H1 (cell line): ENCODE measurements at regions not wholly inside any gene's neighbourhood (a gene's known extent, or its start where the extent isn't known, plus 50 kb on each side); places are given as distances from the start of the nearest gene placed in this dataset.
A peak's percentile ranks its signal among the peaks of the same experiment; 100 is the strongest.

Experiments used
- CTCF ChIA-PET: fragments of 300-600 bp; sonication (Branson Sonifier 250); formaldehyde crosslinking; loops from one replicate; lab custom pipeline; 2021; ENCODE audit not compliant: partially characterized antibody; lab: Charles Lee
- POLR2A ChIA-PET: fragments of 300-600 bp; sonication (Branson Sonifier 250); formaldehyde crosslinking; loops from one replicate; lab custom pipeline; 2021; ENCODE audit warnings: inconsistent platforms; ENCODE audit not compliant: partially characterized antibody; lab: Charles Lee
- DNase-seq, 2 experiments: peaks; one replicate each; pipeline versions ENCODE4 v3.0.0 to v3.0.0-alpha.2; 2010 to 2022; ENCODE audit warnings: low spot score in 2 of 2, low read depth in 1 of 2, mixed read lengths in 1 of 2
- FAIRE-seq: peaks from 2 replicates; lab custom pipeline; 2011; peaks lifted over from hg19 to GRCh38; lab: Jason Lieb, UNC
- H2AFZ ChIP-seq: 2 replicates; pipeline ENCODE4 v1.8.1; 2012; ENCODE audit warnings: low read length, inconsistent platforms
- H2AK5ac ChIP-seq: 2 replicates; pipeline ENCODE4 v1.6.1; 2013; ENCODE audit warnings: low read depth, low read length
- H2BK120ac ChIP-seq: replicated peaks from 2 replicates; pipeline ENCODE3; 2013; ENCODE audit warnings: low read depth, low read length, inconsistent platforms
- H2BK12ac ChIP-seq: 2 replicates; pipeline ENCODE4 v1.6.1; 2013; ENCODE audit warnings: low read depth, low read length
- H2BK15ac ChIP-seq: 2 replicates; pipeline ENCODE4 v1.6.1; 2013; ENCODE audit warnings: low read length
- H2BK20ac ChIP-seq: 2 replicates; pipeline ENCODE4 v1.6.1; 2013; ENCODE audit warnings: low read length
- H2BK5ac ChIP-seq: 2 replicates; pipeline ENCODE4 v1.6.1; 2013; ENCODE audit warnings: low read depth, low read length
- H3K14ac ChIP-seq: 2 replicates; pipeline ENCODE4 v1.6.1; 2013; ENCODE audit warnings: inconsistent platforms; ENCODE audit not compliant: insufficient read length
- H3K18ac ChIP-seq: 2 replicates; pipeline ENCODE4 v1.6.1; 2013; ENCODE audit warnings: low read length; ENCODE audit errors: extremely low read depth
- H3K23ac ChIP-seq: 2 replicates; pipeline ENCODE4 v1.6.1; 2013; ENCODE audit warnings: inconsistent platforms; ENCODE audit not compliant: insufficient read length
- H3K23me2 ChIP-seq: 2 replicates; pipeline ENCODE4 v1.6.1; 2013; ENCODE audit warnings: low read depth, low read length
- H3K27ac ChIP-seq: 2 replicates; pipeline ENCODE4 v1.6.1; 2011; ENCODE audit warnings: low read depth, low read length, inconsistent platforms
- H3K27me3 ChIP-seq, 4 experiments: replicated peaks in 1 of 4; 1 replicate in 1 of 4; 2 replicates in 3 of 4; pipeline versions ENCODE4 v1.6.1 to v1.8.1; 2011 to 2013; ENCODE audit warnings: low read length in 3 of 4, mild to moderate bottlenecking in 3 of 4, inconsistent platforms in 2 of 4, mixed read lengths in 2 of 4, moderate library complexity in 1 of 4; ENCODE audit not compliant: control insufficient read depth in 3 of 4, insufficient read depth in 3 of 4; ENCODE audit errors: extremely low read depth in 1 of 4
- H3K36me3 ChIP-seq, 4 experiments: 2 replicates each; pipeline versions ENCODE4 v1.6.1 to v1.8.1; 2011 to 2013; ENCODE audit warnings: mild to moderate bottlenecking in 4 of 4, low read length in 3 of 4, moderate library complexity in 2 of 4, control low read depth in 1 of 4, inconsistent platforms in 1 of 4; ENCODE audit not compliant: insufficient read depth in 4 of 4, control insufficient read depth in 2 of 4
- H3K4ac ChIP-seq: replicated peaks from 2 replicates; pipeline ENCODE3; 2013; ENCODE audit warnings: low read length, low read depth, mixed read lengths, inconsistent platforms; ENCODE audit not compliant: insufficient read length
- H3K4me1 ChIP-seq, 4 experiments: replicated peaks in 1 of 4; 1 replicate in 1 of 4; 2 replicates in 3 of 4; pipeline versions ENCODE4 v1.6.1 to v1.8.1; 2011 to 2013; ENCODE audit warnings: low read length in 3 of 4, inconsistent platforms in 2 of 4, mixed read lengths in 1 of 4; ENCODE audit not compliant: insufficient read depth in 4 of 4, control insufficient read depth in 3 of 4
- H3K4me2 ChIP-seq, 2 experiments: 2 replicates each; pipeline versions ENCODE4 v1.6.1 to v1.8.1; 2011 to 2013; ENCODE audit warnings: low read depth in 2 of 2, low read length in 2 of 2, control low read depth in 1 of 2, inconsistent platforms in 1 of 2, mild to moderate bottlenecking in 1 of 2; ENCODE audit not compliant: insufficient read depth in 1 of 2
- H3K4me3 ChIP-seq, 4 experiments: fragments of 200-600, 300-600 bp in 1 of 4; sonication (generic), shearing (Covaris generic), sonication (Bioruptor Twin) in 1 of 4; 2 replicates each; pipeline versions ENCODE4 v1.5.1 to v1.8.1; 2011 to 2016; ENCODE audit warnings: low read length in 4 of 4, low read depth in 3 of 4, control low read depth in 2 of 4, inconsistent platforms in 2 of 4, mild to moderate bottlenecking in 2 of 4, mixed read lengths in 1 of 4, moderate library complexity in 1 of 4; ENCODE audit not compliant: insufficient read depth in 2 of 4; ENCODE audit errors: extremely low read depth in 1 of 4
- H3K56ac ChIP-seq: replicated peaks from 2 replicates; pipeline ENCODE3; 2013; ENCODE audit warnings: low read depth, mild to moderate bottlenecking, mixed read lengths, low read length, inconsistent platforms; ENCODE audit not compliant: insufficient read length
- H3K79me1 ChIP-seq: 2 replicates; pipeline ENCODE4 v1.6.1; 2013; ENCODE audit warnings: low read depth, low read length, control low read depth
- H3K79me2 ChIP-seq, 2 experiments: 2 replicates each; pipeline versions ENCODE4 v1.6.1 to v1.8.1; 2012 to 2013; ENCODE audit warnings: low read length in 2 of 2, mild to moderate bottlenecking in 2 of 2, inconsistent platforms in 1 of 2; ENCODE audit not compliant: insufficient read depth in 2 of 2, control insufficient read depth in 1 of 2
- H3K9ac ChIP-seq, 4 experiments: replicated peaks in 1 of 4; 1 replicate in 1 of 4; 2 replicates in 3 of 4; pipeline versions ENCODE4 v1.6.1 to v1.8.1; 2011 to 2013; ENCODE audit warnings: low read depth in 3 of 4, low read length in 3 of 4, control low read depth in 2 of 4, mild to moderate bottlenecking in 2 of 4, moderate library complexity in 2 of 4, inconsistent platforms in 1 of 4; ENCODE audit errors: extremely low read depth in 1 of 4
- H3K9me3 ChIP-seq, 2 experiments: 2 replicates each; pipeline versions ENCODE4 v1.6.1 to v1.8.1; 2012 to 2013; ENCODE audit warnings: mild to moderate bottlenecking in 2 of 2, moderate library complexity in 2 of 2, control low read depth in 1 of 2, inconsistent platforms in 1 of 2, low read depth in 1 of 2, low read length in 1 of 2, mixed read lengths in 1 of 2; ENCODE audit not compliant: insufficient read depth in 2 of 2
- H4K20me1 ChIP-seq, 2 experiments: replicated peaks in 1 of 2; 2 replicates each; pipeline versions ENCODE3 to v1.8.1; 2011 to 2013; ENCODE audit warnings: inconsistent platforms in 2 of 2, low read length in 2 of 2, mild to moderate bottlenecking in 1 of 2; ENCODE audit not compliant: insufficient read depth in 2 of 2, control insufficient read depth in 1 of 2
- H4K5ac ChIP-seq: 2 replicates; pipeline ENCODE4 v1.6.1; 2013; ENCODE audit warnings: low read length, low read depth, mixed read lengths, inconsistent platforms; ENCODE audit not compliant: insufficient read length
- H4K8ac ChIP-seq: 2 replicates; pipeline ENCODE4 v1.8.0; 2013; ENCODE audit warnings: mild to moderate bottlenecking, moderate library complexity, low read length, inconsistent platforms; ENCODE audit not compliant: insufficient read depth; ENCODE audit errors: extremely low read depth
- H4K91ac ChIP-seq: replicated peaks from 2 replicates; pipeline ENCODE3; 2013; ENCODE audit warnings: low read length, mixed read lengths, inconsistent platforms; ENCODE audit not compliant: insufficient read length
- ATF2 ChIP-seq: IDR thresholded peaks from 2 replicates; pipeline ENCODE4 v1.6.1; 2012; ENCODE audit warnings: low read length, inconsistent platforms
- WGBS, 2 experiments: shearing (Covaris generic) in 1 of 2; methylation state at CpG; one replicate each; pipeline versions ENCODE4 v1.1.6 to v1.1.7; 2013 to 2015; ENCODE audit warnings: low lambda C conversion rate in 2 of 2, mixed read lengths in 2 of 2, inconsistent platforms in 1 of 2, low coverage in 1 of 2, missing lambda C conversion rate in 1 of 2; ENCODE audit not compliant: insufficient replicate concordance in 2 of 2, insufficient coverage in 1 of 2, insufficient read length in 1 of 2; ENCODE audit errors: extremely low coverage in 1 of 2, missing lambda C conversion rate in 1 of 2; 5-methylcytosine and 5-hydroxymethylcytosine counted together

- H3K14ac ChIP-seq = no peak overlapping the region
- H3K9ac ChIP-seq = no peak overlapping the region
- FAIRE-seq = peak; percentile 86
- no peaks in the 10 kb centered on the region for H3K79me1 ChIP-seq
- H3K27ac ChIP-seq = no peak overlapping the region
- H2BK12ac ChIP-seq = no peak overlapping the region
- H2BK120ac ChIP-seq = no peak overlapping the region
- no peaks in the 10 kb centered on the region for H3K9me3 ChIP-seq
- no peak overlapping the region for H4K5ac ChIP-seq
- H2AK5ac ChIP-seq = no peak overlapping the region
- H3K23me2 ChIP-seq = no peaks in the 10 kb centered on the region
- no peaks in the 10 kb centered on the region for H3K27me3 ChIP-seq
- H4K8ac ChIP-seq = no peak overlapping the region
- no peak overlapping the region for H3K23ac ChIP-seq
- no peak overlapping the region for H3K4ac ChIP-seq
- no peak overlapping the region for H2BK20ac ChIP-seq
- H2BK15ac ChIP-seq = no peak overlapping the region
- H3K18ac ChIP-seq = no peak overlapping the region
- H3K4me2 ChIP-seq = no peak overlapping the region
- no peak overlapping the region for H2BK5ac ChIP-seq
- peaks cover 3 to 7% (median 4%) of the 10 kb centered on the region in 4 experiments; a peak in 4 of 7 replicates for H3K4me1 ChIP-seq
- no peak for DNase-seq
- WGBS, 2 experiments = 49% methylated on average over 8 of the region's 8 CpGs; no CpG with 5 or more reads in 1 of the 2 experiments
- ChIA-PET POLR2A (no interaction called here), CTCF (interaction anchor here (0.6 to 4.5 kb wide), 54 partner anchors 9 to 1591 kb away, joined by 3 to 28 read pairs (median 3); no protein-coding TSS in a partner anchor)
- H3K36me3 ChIP-seq = no peaks in the 10 kb centered on the region
- no peak overlapping the region for H3K56ac ChIP-seq
- no peaks in the 10 kb centered on the region for H3K79me2 ChIP-seq
- no peak overlapping the region for H2AFZ ChIP-seq
- H4K91ac ChIP-seq = no peak overlapping the region
- no peaks in the 10 kb centered on the region for H4K20me1 ChIP-seq
- no peak overlapping the region for H3K4me3 ChIP-seq
- no peak for TF ChIP-seq ATF2
Measured at GRCh38 chr2:180124273-180125139, 117.4 kb upstream of the CWC22 start.
